ENCODE measurements at regions not wholly inside any gene's neighbourhood (a gene's known extent, or its start where the extent isn't known, plus 50 kb on each side); places are given as distances from the start of the nearest gene placed in this dataset.

GRCh38 chr5:97606531-97606930, 423.5 kb upstream of the RIOK2 start:
- TF ChIP-seq GATA2 (IDR thresholded peaks at IDR 0.05; ENCODE audit: low read depth, low read length) (no peak), GATA3 (IDR thresholded peaks at IDR 0.05; ENCODE audit: low read depth, low read length) (no peak)

- TF ChIP-seq GATA3 (IDR thresholded peaks at IDR 0.05; ENCODE audit: low read depth, low read length), result no peak
- no peak for TF ChIP-seq GATA2 (IDR thresholded peaks at IDR 0.05; ENCODE audit: low read depth, low read length)
These were observed 425.5 kb upstream of the RIOK2 start for GRCh38 chr5:97608501-97608900.

- TF ChIP-seq GATA2 (IDR thresholded peaks at IDR 0.05; ENCODE audit: low read depth, low read length) (no peak), GATA3 (IDR thresholded peaks at IDR 0.05; ENCODE audit: low read depth, low read length) (no peak)
These were observed 435.7 kb upstream of the RIOK2 start for GRCh38 chr5:97618721-97619120.

GRCh38 chr5:97623441-97623840, 440.4 kb upstream of the RIOK2 start:
- TF ChIP-seq GATA2 (IDR thresholded peaks at IDR 0.05; ENCODE audit: low read depth, low read length) (no peak), GATA3 (IDR thresholded peaks at IDR 0.05; ENCODE audit: low read depth, low read length) (no peak)

GRCh38 chr5:97624886-97625285, 441.8 kb upstream of the RIOK2 start:
- TF ChIP-seq GATA2 (IDR thresholded peaks at IDR 0.05; ENCODE audit: low read depth, low read length) (no peak), GATA3 (IDR thresholded peaks at IDR 0.05; ENCODE audit: low read depth, low read length) (no peak)

- TF ChIP-seq GATA2 (IDR thresholded peaks at IDR 0.05; ENCODE audit: low read depth, low read length), result no peak
- no peak for TF ChIP-seq GATA3 (IDR thresholded peaks at IDR 0.05; ENCODE audit: low read depth, low read length)
These were observed 444.2 kb upstream of the RIOK2 start for GRCh38 chr5:97627272-97627671.

GRCh38 chr5:97628031-97628430, 445.0 kb upstream of the RIOK2 start:
- TF ChIP-seq GATA2 (IDR thresholded peaks at IDR 0.05; ENCODE audit: low read depth, low read length) (no peak), GATA3 (IDR thresholded peaks at IDR 0.05; ENCODE audit: low read depth, low read length) (no peak)

- TF ChIP-seq GATA2 (IDR thresholded peaks at IDR 0.05; ENCODE audit: low read depth, low read length), result no peak
- no peak for TF ChIP-seq GATA3 (IDR thresholded peaks at IDR 0.05; ENCODE audit: low read depth, low read length)
These were observed 445.8 kb upstream of the RIOK2 start for GRCh38 chr5:97628807-97629206.

GRCh38 chr5:97629276-97629675, 446.2 kb upstream of the RIOK2 start:
- TF ChIP-seq GATA3 (IDR thresholded peaks at IDR 0.05; ENCODE audit: low read depth, low read length) (no peak), GATA2 (IDR thresholded peaks at IDR 0.05; ENCODE audit: low read depth, low read length) (no peak)

GRCh38 chr5:97635553-97635952, 452.5 kb upstream of the RIOK2 start:
- no peak for TF ChIP-seq GATA2 (IDR thresholded peaks at IDR 0.05; ENCODE audit: low read depth, low read length)
- no peak for TF ChIP-seq GATA3 (IDR thresholded peaks at IDR 0.05; ENCODE audit: low read depth, low read length)

GRCh38 chr5:97636766-97637165, 453.7 kb upstream of the RIOK2 start:
- TF ChIP-seq GATA3 (IDR thresholded peaks at IDR 0.05; ENCODE audit: low read depth, low read length) (no peak), GATA2 (IDR thresholded peaks at IDR 0.05; ENCODE audit: low read depth, low read length) (no peak)

GRCh38 chr5:97641081-97641480, 458.0 kb upstream of the RIOK2 start:
- TF ChIP-seq GATA3 (IDR thresholded peaks at IDR 0.05; ENCODE audit: low read depth, low read length) (no peak), GATA2 (IDR thresholded peaks at IDR 0.05; ENCODE audit: low read depth, low read length) (no peak)

GRCh38 chr5:97644206-97644605, 461.2 kb upstream of the RIOK2 start:
- TF ChIP-seq GATA3 (IDR thresholded peaks at IDR 0.05; ENCODE audit: low read depth, low read length) (no peak), GATA2 (IDR thresholded peaks at IDR 0.05; ENCODE audit: low read depth, low read length) (no peak)

GRCh38 chr5:97644896-97645295, 461.8 kb upstream of the RIOK2 start:
- TF ChIP-seq GATA2 (IDR thresholded peaks at IDR 0.05; ENCODE audit: low read depth, low read length) (no peak), GATA3 (IDR thresholded peaks at IDR 0.05; ENCODE audit: low read depth, low read length) (no peak)

GRCh38 chr5:97657239-97657638, 474.2 kb upstream of the RIOK2 start:
- TF ChIP-seq GATA2 (IDR thresholded peaks at IDR 0.05; ENCODE audit: low read depth, low read length) (no peak), GATA3 (IDR thresholded peaks at IDR 0.05; ENCODE audit: low read depth, low read length) (no peak)

All from SH-SY5Y (cell line).